Fibroblast of lung (primary cell): ENCODE measurements at regions not wholly inside any gene's neighbourhood (a gene's known extent, or its start where the extent isn't known, plus 50 kb on each side); places are given as distances from the start of the nearest gene placed in this dataset.

ENCODE experiments used
- EZH2 ChIP-seq: IDR thresholded peaks from 2 replicates; pipeline ENCODE4 v1.5.1; 2012; ENCODE audit warnings: low read length, control low read depth, mild to moderate bottlenecking; ENCODE audit errors: missing control alignments
- TF ChIP-seq, protein P1 (sequence below), 2 donors: IDR thresholded peaks in 1 of 2; conservative IDR thresholded peaks in 1 of 2; 1 replicate in 1 of 2; 2 replicates in 1 of 2; pipeline ENCODE4 v1.5.1; 2011 to 2012; ENCODE audit warnings: low read length in 2 of 2, control low read depth in 1 of 2, inconsistent platforms in 1 of 2, low read depth in 1 of 2, mild to moderate bottlenecking in 1 of 2

DNA sequence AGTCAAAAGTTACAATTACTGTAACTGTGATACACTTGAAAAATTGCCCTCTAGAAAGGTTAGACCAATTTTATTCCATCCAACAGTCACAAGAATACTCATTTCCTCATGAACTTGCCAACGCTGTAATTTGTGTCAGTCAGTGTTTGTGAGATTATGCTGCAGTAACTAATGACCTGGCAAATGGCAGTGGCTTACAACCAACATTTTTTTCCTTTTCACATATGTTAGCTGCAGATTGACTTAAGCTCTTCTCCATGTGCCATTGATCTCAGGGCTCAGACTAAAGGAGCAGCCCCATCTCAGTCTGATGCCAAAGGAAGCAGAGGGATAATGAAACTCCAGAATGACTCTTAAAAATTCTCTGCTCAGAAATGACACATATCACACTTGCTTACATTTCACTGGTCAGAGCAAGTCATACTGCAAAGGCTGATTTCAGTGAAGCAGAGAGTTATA, 92.3 kb upstream of the ELOVL5 start:
- TF ChIP-seq, protein P1, sequence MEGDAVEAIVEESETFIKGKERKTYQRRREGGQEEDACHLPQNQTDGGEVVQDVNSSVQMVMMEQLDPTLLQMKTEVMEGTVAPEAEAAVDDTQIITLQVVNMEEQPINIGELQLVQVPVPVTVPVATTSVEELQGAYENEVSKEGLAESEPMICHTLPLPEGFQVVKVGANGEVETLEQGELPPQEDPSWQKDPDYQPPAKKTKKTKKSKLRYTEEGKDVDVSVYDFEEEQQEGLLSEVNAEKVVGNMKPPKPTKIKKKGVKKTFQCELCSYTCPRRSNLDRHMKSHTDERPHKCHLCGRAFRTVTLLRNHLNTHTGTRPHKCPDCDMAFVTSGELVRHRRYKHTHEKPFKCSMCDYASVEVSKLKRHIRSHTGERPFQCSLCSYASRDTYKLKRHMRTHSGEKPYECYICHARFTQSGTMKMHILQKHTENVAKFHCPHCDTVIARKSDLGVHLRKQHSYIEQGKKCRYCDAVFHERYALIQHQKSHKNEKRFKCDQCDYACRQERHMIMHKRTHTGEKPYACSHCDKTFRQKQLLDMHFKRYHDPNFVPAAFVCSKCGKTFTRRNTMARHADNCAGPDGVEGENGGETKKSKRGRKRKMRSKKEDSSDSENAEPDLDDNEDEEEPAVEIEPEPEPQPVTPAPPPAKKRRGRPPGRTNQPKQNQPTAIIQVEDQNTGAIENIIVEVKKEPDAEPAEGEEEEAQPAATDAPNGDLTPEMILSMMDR (conservative IDR thresholded peaks at IDR 0.05 in 1 of 2, IDR thresholded peaks at IDR 0.05 in 1 of 2; ENCODE audit: low read depth in 1 of 2, low read length in 2 of 2): no peak
- TF ChIP-seq EZH2: no peak
